ENCODE measurements at regions not wholly inside any gene's neighbourhood (a gene's known extent, or its start where the extent isn't known, plus 50 kb on each side); places are given as distances from the start of the nearest gene placed in this dataset.
"Not testable (repeated sequence)": the region's sequence is repeated elsewhere in the genome, so short reads cannot be mapped to it uniquely, and the experiment has no call there.

- Histone ChIP-seq H3K4me3 (no peak overlapping the region), H3K36me3 (no peaks in the 10 kb centered on the region), H3K27ac (no peak overlapping the region), H3K9me3 (no peaks in the 10 kb centered on the region), H3K27me3 (no peaks in the 10 kb centered on the region), H3K4me1 (no peaks in the 10 kb centered on the region)
- DNase-seq (ENCODE audit: low spot score): no peak
- TF ChIP-seq CTCF (IDR thresholded peaks at IDR 0.05): no peak
These were observed 92.8 kb upstream of the SLCO6A1 start for GRCh38 chr5:102591650-102592049.

DNA sequence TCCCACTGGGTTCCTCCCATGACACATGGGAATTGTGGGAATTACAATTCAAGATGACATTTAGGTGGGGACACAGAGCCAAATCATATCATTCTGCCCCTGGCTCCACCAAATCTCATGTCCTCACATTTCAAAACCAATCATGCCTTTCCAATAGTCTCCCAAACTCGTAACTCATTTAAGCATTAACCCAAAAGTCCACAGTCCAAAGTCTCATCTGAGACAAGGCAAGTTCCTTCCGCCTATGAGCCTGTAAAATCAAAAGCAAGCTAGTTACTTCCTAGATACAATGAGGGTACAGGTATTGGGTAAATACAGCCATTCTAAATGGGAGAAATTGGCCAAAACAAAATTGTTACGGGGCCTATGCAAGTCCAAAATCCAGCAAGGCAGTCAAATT, 93.8 kb upstream of the SLCO6A1 start:
- H3K27me3 ChIP-seq; H3K36me3 ChIP-seq; H3K27ac ChIP-seq; H3K4me1 ChIP-seq; H3K4me3 ChIP-seq; H3K9me3 ChIP-seq; DNase-seq (ENCODE audit: low spot score): not testable (repeated sequence)

GRCh38 chr5:102594192-102594591, 95.4 kb upstream of the SLCO6A1 start:
- Histone ChIP-seq H3K4me1 (no peaks in the 10 kb centered on the region), H3K27me3 (no peaks in the 10 kb centered on the region), H3K27ac (peak overlapping the region in 1 of 2 donors; percentile 81), H3K36me3 (no peaks in the 10 kb centered on the region), H3K4me3 (no peak overlapping the region), H3K9me3 (no peaks in the 10 kb centered on the region)
- no peak for DNase-seq (ENCODE audit: low spot score)
- TF ChIP-seq CTCF (IDR thresholded peaks at IDR 0.05): no peak

DNA sequence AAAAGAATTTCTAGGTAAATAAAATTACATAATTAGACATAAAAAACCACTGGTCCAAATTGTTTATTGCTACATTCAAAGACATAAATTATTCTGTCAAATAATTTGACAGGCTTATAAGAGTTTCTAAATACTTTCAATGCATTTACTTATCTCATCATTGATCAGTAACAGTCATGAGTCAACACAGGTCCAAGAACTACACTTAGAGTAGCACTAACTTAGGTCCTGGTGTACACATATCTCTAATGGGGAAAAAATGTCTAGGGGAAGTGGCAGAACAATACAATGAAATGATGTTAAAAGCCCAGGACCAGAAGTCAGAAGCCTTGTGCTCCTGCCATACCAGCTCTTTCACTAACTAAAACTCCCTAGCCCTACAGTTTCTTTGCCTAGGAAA, 96.5 kb upstream of the SLCO6A1 start:
- no peak for TF ChIP-seq CTCF (IDR thresholded peaks at IDR 0.05)
- Histone ChIP-seq H3K27me3 (no peaks in the 10 kb centered on the region), H3K4me1 (no peaks in the 10 kb centered on the region), H3K9me3 (no peaks in the 10 kb centered on the region), H3K27ac (peak overlapping the region in 1 of 2 donors; percentile 81), H3K4me3 (no peak overlapping the region), H3K36me3 (no peaks in the 10 kb centered on the region)
- DNase-seq (ENCODE audit: low spot score): no peak

GRCh38 chr5:102596113-102596512, 97.3 kb upstream of the SLCO6A1 start:
- H3K27ac ChIP-seq: peak overlapping the region in 1 of 2 donors; percentile 81
- no peaks in the 10 kb centered on the region for H3K36me3 ChIP-seq
- no peaks in the 10 kb centered on the region for H3K27me3 ChIP-seq
- no peaks in the 10 kb centered on the region for H3K9me3 ChIP-seq
- no peak overlapping the region for H3K4me3 ChIP-seq
- no peak for TF ChIP-seq CTCF (IDR thresholded peaks at IDR 0.05)
- DNase-seq (ENCODE audit: low spot score): no peak
- H3K4me1 ChIP-seq: no peaks in the 10 kb centered on the region

- Histone ChIP-seq H3K27ac (peak overlapping the region in 1 of 2 donors; percentile 81), H3K4me3 (no peak overlapping the region), H3K27me3 (no peaks in the 10 kb centered on the region), H3K4me1 (peaks cover 0 to 3% of the 10 kb centered on the region in 2 donors), H3K36me3 (no peaks in the 10 kb centered on the region), H3K9me3 (no peaks in the 10 kb centered on the region)
- TF ChIP-seq CTCF (IDR thresholded peaks at IDR 0.05): no peak
- no peak for DNase-seq (ENCODE audit: low spot score)
These were observed 98.2 kb upstream of the SLCO6A1 start for GRCh38 chr5:102596951-102597350.
